ENCODE measurements at regions not wholly inside any gene's neighbourhood (a gene's known extent, or its start where the extent isn't known, plus 50 kb on each side); places are given as distances from the start of the nearest gene placed in this dataset.
"Not testable (repeated sequence)": the region's sequence is repeated elsewhere in the genome, so short reads cannot be mapped to it uniquely, and the experiment has no call there.

DNA sequence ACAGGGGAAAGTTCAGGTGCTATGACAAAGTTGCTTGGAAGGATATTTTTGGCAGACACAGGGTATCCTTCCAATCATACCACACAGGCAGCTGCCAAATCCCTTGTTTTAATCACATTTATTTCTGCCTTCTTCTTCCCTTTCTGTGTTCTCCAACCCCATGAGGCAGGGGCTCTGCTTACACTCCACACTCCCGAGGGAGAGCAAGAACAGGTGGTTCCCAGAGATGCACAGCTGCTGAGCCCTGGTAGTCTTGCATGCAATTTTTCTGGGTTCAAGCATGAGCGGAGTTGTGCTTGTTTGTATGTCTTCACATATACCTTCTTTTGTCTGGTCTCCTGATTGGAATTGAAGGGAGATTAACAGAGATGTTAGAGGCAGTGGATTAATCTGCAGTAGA is 251.7 kb upstream of the ST6GAL2 start:
- no peaks in the 10 kb centered on the region; the same call in 1 of the 2 replicates for H3K9me2 ChIP-seq (ENCODE audit: insufficient read depth)
- no peaks in the 10 kb centered on the region for H3K9me3 ChIP-seq (ENCODE audit: insufficient read depth, low read depth)
- CTCF ChIA-PET, result no interaction called here
- POLR2A ChIA-PET (ENCODE audit: unreplicated experiment), result no interaction called here
- H4K20me1 ChIP-seq (ENCODE audit: insufficient read depth), result no peaks in the 10 kb centered on the region
- no peak overlapping the region for H3K4me2 ChIP-seq
- H3K27ac ChIP-seq, result no peak overlapping the region
- H3F3A ChIP-seq (ENCODE audit: insufficient read depth, low read depth), result no peaks in the 10 kb centered on the region
- H3K4me3 ChIP-seq, result no peak overlapping the region
- no peak overlapping the region for H2AFZ ChIP-seq
- H3K36me3 ChIP-seq (ENCODE audit: low read depth), result no peaks in the 10 kb centered on the region
- no peak for DNase-seq
- no peaks in the 10 kb centered on the region for H3K4me1 ChIP-seq (replicated peaks; ENCODE audit: insufficient read depth)
- no peaks in the 10 kb centered on the region for H3K79me2 ChIP-seq (ENCODE audit: low read depth)
- no TSS peak for BruUV-seq (replicated peaks)
- intact Hi-C loops (cut with micrococcal nuclease; ENCODE audit: unreplicated experiment), result no loop called here
- H3K27me3 ChIP-seq (ENCODE audit: insufficient read depth, low read depth), result no peaks in the 10 kb centered on the region
- TF ChIP-seq, protein P1, sequence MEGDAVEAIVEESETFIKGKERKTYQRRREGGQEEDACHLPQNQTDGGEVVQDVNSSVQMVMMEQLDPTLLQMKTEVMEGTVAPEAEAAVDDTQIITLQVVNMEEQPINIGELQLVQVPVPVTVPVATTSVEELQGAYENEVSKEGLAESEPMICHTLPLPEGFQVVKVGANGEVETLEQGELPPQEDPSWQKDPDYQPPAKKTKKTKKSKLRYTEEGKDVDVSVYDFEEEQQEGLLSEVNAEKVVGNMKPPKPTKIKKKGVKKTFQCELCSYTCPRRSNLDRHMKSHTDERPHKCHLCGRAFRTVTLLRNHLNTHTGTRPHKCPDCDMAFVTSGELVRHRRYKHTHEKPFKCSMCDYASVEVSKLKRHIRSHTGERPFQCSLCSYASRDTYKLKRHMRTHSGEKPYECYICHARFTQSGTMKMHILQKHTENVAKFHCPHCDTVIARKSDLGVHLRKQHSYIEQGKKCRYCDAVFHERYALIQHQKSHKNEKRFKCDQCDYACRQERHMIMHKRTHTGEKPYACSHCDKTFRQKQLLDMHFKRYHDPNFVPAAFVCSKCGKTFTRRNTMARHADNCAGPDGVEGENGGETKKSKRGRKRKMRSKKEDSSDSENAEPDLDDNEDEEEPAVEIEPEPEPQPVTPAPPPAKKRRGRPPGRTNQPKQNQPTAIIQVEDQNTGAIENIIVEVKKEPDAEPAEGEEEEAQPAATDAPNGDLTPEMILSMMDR (conservative IDR thresholded peaks at IDR 0.05), result no peak
- TF ChIP-seq EZH2 (IDR thresholded peaks at IDR 0.05; ENCODE audit: low read depth), result no peak

DNA sequence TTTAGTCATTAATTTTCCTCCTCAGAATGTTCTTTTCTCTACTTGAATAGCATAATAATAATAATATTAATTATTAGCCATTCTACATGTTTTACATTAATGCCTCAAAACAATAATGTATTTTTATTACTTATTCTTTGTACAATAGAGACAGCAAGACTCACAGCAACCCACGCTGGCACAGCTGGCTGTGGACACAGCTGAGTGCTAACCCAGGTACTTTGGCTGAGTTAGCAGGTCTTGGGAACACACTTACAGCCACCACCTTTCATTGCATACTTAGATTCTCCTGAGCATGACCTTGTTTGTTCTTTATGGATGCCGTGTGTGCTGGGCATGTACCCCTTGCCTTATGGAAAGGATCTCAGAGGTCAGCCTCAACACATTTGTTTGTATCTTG is 260.2 kb upstream of the ST6GAL2 start:
- Histone ChIP-seq H3K79me2 (ENCODE audit: low read depth) (no peaks in the 10 kb centered on the region), H3K4me2 (no peak overlapping the region), H3K36me3 (ENCODE audit: low read depth) (no peaks in the 10 kb centered on the region), H3K27me3 (ENCODE audit: insufficient read depth, low read depth) (peaks cover 14% of the 10 kb centered on the region; the same call in 1 of the 2 replicates), H3K4me3 (no peak overlapping the region), H3K4me1 (replicated peaks; ENCODE audit: insufficient read depth) (no peaks in the 10 kb centered on the region), H3F3A (ENCODE audit: insufficient read depth, low read depth) (no peaks in the 10 kb centered on the region), H3K27ac (no peak overlapping the region), H3K9me3 (ENCODE audit: insufficient read depth, low read depth) (no peaks in the 10 kb centered on the region), H4K20me1 (ENCODE audit: insufficient read depth) (no peaks in the 10 kb centered on the region), H3K9me2 (ENCODE audit: insufficient read depth) (no peaks in the 10 kb centered on the region), H2AFZ (no peak overlapping the region)
- no peak for TF ChIP-seq EZH2 (IDR thresholded peaks at IDR 0.05; ENCODE audit: low read depth)
- TF ChIP-seq, protein P1 (conservative IDR thresholded peaks at IDR 0.05), result no peak
- BruUV-seq (replicated peaks), result no TSS peak
- ChIA-PET POLR2A (ENCODE audit: unreplicated experiment) (no interaction called here), CTCF (no interaction called here)
- intact Hi-C loops (cut with micrococcal nuclease; ENCODE audit: unreplicated experiment), result no loop called here
- DNase-seq, result no peak

DNA sequence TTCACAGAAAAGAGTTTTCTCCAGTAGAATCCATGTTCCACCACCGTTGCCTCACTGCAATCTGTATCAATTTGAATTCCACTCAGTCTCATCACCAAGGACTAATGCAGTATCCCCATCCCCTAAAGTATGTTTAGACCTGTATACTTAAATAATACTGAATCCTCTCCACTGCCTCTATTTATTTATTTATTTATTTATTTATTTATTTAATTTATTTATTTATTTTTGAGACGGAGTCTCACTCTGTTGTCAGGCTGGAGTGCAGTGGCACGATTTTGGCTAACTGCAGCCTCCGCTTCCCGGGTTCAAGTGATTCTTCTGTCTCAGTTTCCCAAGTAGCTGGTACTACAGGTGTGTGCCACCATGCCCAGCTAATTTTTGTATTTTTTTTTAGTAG is 260.7 kb upstream of the ST6GAL2 start:
- H3F3A ChIP-seq (ENCODE audit: insufficient read depth, low read depth); CTCF ChIA-PET; H3K36me3 ChIP-seq (ENCODE audit: low read depth); H3K9me3 ChIP-seq (ENCODE audit: insufficient read depth, low read depth); H3K4me3 ChIP-seq; H3K27ac ChIP-seq; H3K9me2 ChIP-seq (ENCODE audit: insufficient read depth); POLR2A ChIA-PET (ENCODE audit: unreplicated experiment); BruUV-seq (replicated peaks); H4K20me1 ChIP-seq (ENCODE audit: insufficient read depth); intact Hi-C loops (cut with micrococcal nuclease; ENCODE audit: unreplicated experiment); H3K4me2 ChIP-seq; DNase-seq; H3K4me1 ChIP-seq (replicated peaks; ENCODE audit: insufficient read depth); H3K79me2 ChIP-seq (ENCODE audit: low read depth); H2AFZ ChIP-seq: not testable (repeated sequence)
- H3K27me3 ChIP-seq (ENCODE audit: insufficient read depth, low read depth), result peaks cover 18% of the 10 kb centered on the region; the same call in 1 of the 2 replicates

DNA sequence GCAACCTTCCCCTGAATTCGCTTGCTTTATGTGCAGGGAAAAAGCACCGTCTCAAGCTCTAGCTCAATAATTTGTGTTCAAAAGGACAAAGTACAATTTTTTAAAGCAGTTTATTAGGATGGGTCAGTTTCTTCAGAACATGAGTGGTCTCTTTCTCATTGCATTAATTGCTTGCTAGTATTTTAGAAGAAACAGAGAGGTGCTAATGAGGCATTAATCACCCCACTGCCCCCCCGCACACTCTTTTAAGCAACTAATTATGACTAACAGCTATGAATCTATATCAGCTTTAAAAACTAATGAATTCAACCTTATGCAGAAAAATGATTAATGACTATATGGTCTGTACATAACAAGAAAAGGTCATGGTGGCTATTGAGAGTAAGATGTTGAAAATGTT is 262.1 kb upstream of the ST6GAL2 start:
- no peak overlapping the region for H3K4me3 ChIP-seq
- no peaks in the 10 kb centered on the region for H3K79me2 ChIP-seq (ENCODE audit: low read depth)
- no peak for DNase-seq
- ChIA-PET POLR2A (ENCODE audit: unreplicated experiment) (no interaction called here), CTCF (no interaction called here)
- no peaks in the 10 kb centered on the region for H3K9me3 ChIP-seq (ENCODE audit: insufficient read depth, low read depth)
- no peaks in the 10 kb centered on the region for H3K4me1 ChIP-seq (replicated peaks; ENCODE audit: insufficient read depth)
- H3K4me2 ChIP-seq, result no peak overlapping the region
- H4K20me1 ChIP-seq (ENCODE audit: insufficient read depth), result no peaks in the 10 kb centered on the region
- H3K36me3 ChIP-seq (ENCODE audit: low read depth), result no peaks in the 10 kb centered on the region
- no peak overlapping the region for H2AFZ ChIP-seq
- BruUV-seq (replicated peaks), result no TSS peak
- no peak overlapping the region for H3K27ac ChIP-seq
- TF ChIP-seq, protein P1 (conservative IDR thresholded peaks at IDR 0.05), result no peak
- no peak for TF ChIP-seq EZH2 (IDR thresholded peaks at IDR 0.05; ENCODE audit: low read depth)
- intact Hi-C loops (cut with micrococcal nuclease; ENCODE audit: unreplicated experiment), result no loop called here
- no peaks in the 10 kb centered on the region for H3F3A ChIP-seq (ENCODE audit: insufficient read depth, low read depth)
- H3K9me2 ChIP-seq (ENCODE audit: insufficient read depth), result no peaks in the 10 kb centered on the region
- H3K27me3 ChIP-seq (ENCODE audit: insufficient read depth, low read depth), result peaks cover 21% of the 10 kb centered on the region; the same call in 1 of the 2 replicates
